ENCODE measurements at regions not wholly inside any gene's neighbourhood (a gene's known extent, or its start where the extent isn't known, plus 50 kb on each side); places are given as distances from the start of the nearest gene placed in this dataset.

DNA sequence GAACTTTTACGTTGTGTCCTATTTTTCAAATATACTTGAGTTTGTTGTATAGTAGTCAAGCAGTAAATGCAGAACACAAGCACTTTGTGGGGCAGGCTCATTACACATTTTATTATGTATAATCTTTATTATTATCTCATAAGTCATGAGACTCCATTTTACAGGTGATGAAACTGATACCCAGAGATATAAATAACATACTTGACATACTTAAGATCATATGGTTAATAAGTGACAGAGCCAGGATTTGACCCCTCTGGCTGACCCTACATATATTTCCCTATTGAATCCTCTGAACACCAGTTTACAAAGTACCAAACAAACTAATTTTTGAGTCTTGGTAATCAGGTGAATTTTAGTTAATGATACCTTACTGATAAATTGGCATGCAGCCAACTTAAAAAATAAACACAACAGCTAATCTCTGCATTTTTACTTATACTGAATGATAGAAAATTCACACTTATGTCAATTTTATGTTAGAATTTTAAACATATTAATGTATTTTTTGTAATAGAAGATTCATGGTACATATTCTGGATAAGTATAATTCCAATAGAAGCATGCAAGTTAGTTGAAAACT is 305.0 kb upstream of the MEF2C start:
- H2BK15ac ChIP-seq (ENCODE audit: low read length): no peak overlapping the region
- H3K79me1 ChIP-seq (ENCODE audit: low read depth, low read length): no peaks in the 10 kb centered on the region
- H3K27me3 ChIP-seq (ENCODE audit: control insufficient read depth in 3 of 3, insufficient read depth in 3 of 3, low read depth in 1 of 3, low read length in 3 of 3): no peaks in the 10 kb centered on the region
- no peak overlapping the region for H2AFZ ChIP-seq (ENCODE audit: low read length)
- no peak overlapping the region for H2AK5ac ChIP-seq (ENCODE audit: low read depth, low read length)
- no peak overlapping the region for H2BK12ac ChIP-seq (ENCODE audit: low read length)
- no peak overlapping the region for H2BK5ac ChIP-seq (ENCODE audit: low read length)
- no peak overlapping the region for H3K9ac ChIP-seq (ENCODE audit: low read depth, low read length, poor library complexity)
- no CpG with 5 or more reads among the region's 1 CpG for WGBS, 2 donors (ENCODE audit: extremely low coverage in 2 of 2, insufficient read length in 2 of 2, insufficient replicate concordance in 1 of 2)
- no peak overlapping the region for H3K4me2 ChIP-seq (ENCODE audit: insufficient read depth, low read length, poor library complexity, severe bottlenecking)
- no peak overlapping the region for H4K8ac ChIP-seq (ENCODE audit: low read depth, low read length)
- H3K14ac ChIP-seq (ENCODE audit: low read length): no peak overlapping the region
- H4K91ac ChIP-seq (ENCODE audit: low read depth, low read length, poor library complexity): no peak overlapping the region
- H3K18ac ChIP-seq (ENCODE audit: low read length): no peak overlapping the region
- no peak for DNase-seq (ENCODE audit: low spot score)
- no peak overlapping the region for H3K27ac ChIP-seq (replicated peaks; ENCODE audit: low read length)
- H2BK120ac ChIP-seq (ENCODE audit: low read depth, low read length): no peak overlapping the region
- H3K9me3 ChIP-seq (replicated peaks in 1 of 2; ENCODE audit: control insufficient read depth in 2 of 2, insufficient read depth in 1 of 2, low read depth in 1 of 2, low read length in 2 of 2): no peaks in the 10 kb centered on the region
- no peak overlapping the region for H3K23ac ChIP-seq (ENCODE audit: low read depth, low read length, poor library complexity)
- H3K4me1 ChIP-seq (ENCODE audit: control insufficient read depth in 2 of 2, insufficient read depth in 1 of 2, low read depth in 1 of 2, low read length in 2 of 2): peaks cover 0 to 4% of the 10 kb centered on the region in 2 donors
- H3K4ac ChIP-seq (ENCODE audit: low read length): no peak overlapping the region
- no peaks in the 10 kb centered on the region for H3K36me3 ChIP-seq (replicated peaks in 1 of 2; ENCODE audit: control insufficient read depth in 2 of 2, insufficient read depth in 2 of 2, low read length in 2 of 2)
- no peak overlapping the region for H3K4me3 ChIP-seq (ENCODE audit: low read length in 2 of 2)

DNA sequence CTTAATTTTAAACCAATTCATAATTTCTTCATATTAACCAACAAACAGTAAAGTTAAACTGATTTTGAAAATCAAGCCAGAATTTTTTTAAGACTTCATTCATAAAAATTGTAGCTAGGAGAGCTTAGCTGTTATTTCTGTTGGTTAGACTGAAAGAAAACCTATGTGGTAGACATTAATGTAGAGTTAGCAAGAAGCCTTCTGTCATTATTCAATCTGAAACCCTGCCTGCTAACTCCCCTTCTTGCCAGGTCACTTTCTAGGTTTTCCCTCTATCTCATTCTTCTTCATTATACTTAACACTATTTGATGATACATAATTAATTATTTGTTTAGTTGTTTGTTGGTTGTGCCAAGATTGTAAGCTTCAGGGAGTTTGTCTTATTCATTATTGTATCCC is 304.3 kb upstream of the MEF2C start:
- no peaks in the 10 kb centered on the region for H3K36me3 ChIP-seq (replicated peaks in 1 of 2; ENCODE audit: control insufficient read depth in 2 of 2, insufficient read depth in 2 of 2, low read length in 2 of 2)
- no peak overlapping the region for H4K8ac ChIP-seq (ENCODE audit: low read depth, low read length)
- no peak overlapping the region for H2BK12ac ChIP-seq (ENCODE audit: low read length)

DNA sequence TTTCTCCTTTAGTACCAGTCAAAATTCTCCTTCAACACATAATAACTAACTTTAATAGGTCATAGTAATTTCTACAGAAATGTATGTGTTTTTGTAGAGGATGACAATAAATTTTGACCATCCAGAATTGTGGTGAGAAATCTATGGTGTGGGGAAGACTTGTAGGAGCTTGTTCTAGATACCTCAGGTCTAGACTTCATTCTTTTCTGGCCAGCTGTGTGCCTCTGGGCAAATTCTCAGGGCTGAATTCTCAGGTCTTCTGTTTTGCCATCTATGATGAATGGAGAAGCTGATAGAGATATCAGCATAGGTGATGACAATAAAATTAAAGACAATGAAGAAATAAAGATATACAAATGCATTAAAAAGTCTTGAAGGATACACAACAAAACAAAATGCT is 298.6 kb upstream of the MEF2C start:
- Histone ChIP-seq H3K14ac (ENCODE audit: low read length) (no peak overlapping the region), H3K9ac (ENCODE audit: low read depth, low read length, poor library complexity) (no peak overlapping the region), H2AK5ac (ENCODE audit: low read depth, low read length) (no peak overlapping the region), H2BK120ac (ENCODE audit: low read depth, low read length) (no peak overlapping the region), H3K36me3 (replicated peaks in 1 of 2; ENCODE audit: control insufficient read depth in 2 of 2, insufficient read depth in 2 of 2, low read length in 2 of 2) (no peaks in the 10 kb centered on the region), H4K91ac (ENCODE audit: low read depth, low read length, poor library complexity) (no peak overlapping the region), H2BK5ac (ENCODE audit: low read length) (no peak overlapping the region), H3K23ac (ENCODE audit: low read depth, low read length, poor library complexity) (no peak overlapping the region), H2BK12ac (ENCODE audit: low read length) (no peak overlapping the region), H3K4ac (ENCODE audit: low read length) (no peak overlapping the region), H2BK15ac (ENCODE audit: low read length) (no peak overlapping the region), H3K79me1 (ENCODE audit: low read depth, low read length) (no peaks in the 10 kb centered on the region), H2AFZ (ENCODE audit: low read length) (no peak overlapping the region), H4K8ac (ENCODE audit: low read depth, low read length) (no peak overlapping the region), H3K27ac (replicated peaks; ENCODE audit: low read length) (no peak overlapping the region), H3K4me1 (ENCODE audit: control insufficient read depth in 2 of 2, insufficient read depth in 1 of 2, low read depth in 1 of 2, low read length in 2 of 2) (no peaks in the 10 kb centered on the region), H3K9me3 (replicated peaks in 1 of 2; ENCODE audit: control insufficient read depth in 2 of 2, insufficient read depth in 1 of 2, low read depth in 1 of 2, low read length in 2 of 2) (no peaks in the 10 kb centered on the region), H3K18ac (ENCODE audit: low read length) (no peak overlapping the region), H3K27me3 (ENCODE audit: control insufficient read depth in 3 of 3, insufficient read depth in 3 of 3, low read depth in 1 of 3, low read length in 3 of 3) (no peaks in the 10 kb centered on the region), H3K4me3 (ENCODE audit: low read length in 2 of 2) (no peak overlapping the region), H3K4me2 (ENCODE audit: insufficient read depth, low read length, poor library complexity, severe bottlenecking) (no peak overlapping the region)
- DNase-seq (ENCODE audit: low spot score): no peak

More for the DNA sequence above, 304.3 kb upstream of the MEF2C start:
- Histone ChIP-seq H3K4me1 (ENCODE audit: control insufficient read depth in 2 of 2, insufficient read depth in 1 of 2, low read depth in 1 of 2, low read length in 2 of 2) (peaks cover 0 to 4% of the 10 kb centered on the region in 2 donors), H3K9ac (ENCODE audit: low read depth, low read length, poor library complexity) (no peak overlapping the region), H3K14ac (ENCODE audit: low read length) (no peak overlapping the region), H2BK15ac (ENCODE audit: low read length) (no peak overlapping the region), H3K27ac (replicated peaks; ENCODE audit: low read length) (no peak overlapping the region), H3K79me1 (ENCODE audit: low read depth, low read length) (no peaks in the 10 kb centered on the region), H2AK5ac (ENCODE audit: low read depth, low read length) (no peak overlapping the region), H2BK5ac (ENCODE audit: low read length) (no peak overlapping the region), H3K4me3 (ENCODE audit: low read length in 2 of 2) (no peak overlapping the region), H3K4ac (ENCODE audit: low read length) (no peak overlapping the region), H2BK120ac (ENCODE audit: low read depth, low read length) (no peak overlapping the region), H3K27me3 (ENCODE audit: control insufficient read depth in 3 of 3, insufficient read depth in 3 of 3, low read depth in 1 of 3, low read length in 3 of 3) (no peaks in the 10 kb centered on the region), H4K91ac (ENCODE audit: low read depth, low read length, poor library complexity) (no peak overlapping the region), H3K9me3 (replicated peaks in 1 of 2; ENCODE audit: control insufficient read depth in 2 of 2, insufficient read depth in 1 of 2, low read depth in 1 of 2, low read length in 2 of 2) (no peaks in the 10 kb centered on the region), H3K4me2 (ENCODE audit: insufficient read depth, low read length, poor library complexity, severe bottlenecking) (no peak overlapping the region), H3K18ac (ENCODE audit: low read length) (no peak overlapping the region), H3K23ac (ENCODE audit: low read depth, low read length, poor library complexity) (no peak overlapping the region), H2AFZ (ENCODE audit: low read length) (no peak overlapping the region)
- no peak for DNase-seq (ENCODE audit: low spot score)

DNA sequence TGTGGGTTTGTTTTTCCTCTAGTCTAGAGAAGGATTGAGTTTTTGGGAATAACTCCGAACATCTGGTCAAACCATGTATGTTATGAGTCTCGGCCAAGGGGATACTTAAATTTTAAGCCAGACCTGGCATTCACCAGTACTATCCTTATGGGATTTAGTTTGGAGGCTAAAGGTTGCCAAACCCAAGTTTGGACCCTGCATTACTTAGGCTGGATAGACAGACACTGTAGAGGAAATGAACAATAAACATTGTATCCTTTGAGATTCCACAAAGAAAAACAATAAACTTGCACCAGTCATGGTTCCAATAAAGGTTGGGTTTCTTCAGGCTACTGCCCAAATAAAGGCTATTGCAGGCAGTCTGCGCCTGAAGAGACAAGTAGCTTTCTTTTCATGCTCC is 296.7 kb upstream of the MEF2C start:
- H3K4me1 ChIP-seq (ENCODE audit: control insufficient read depth in 2 of 2, insufficient read depth in 1 of 2, low read depth in 1 of 2, low read length in 2 of 2): no peaks in the 10 kb centered on the region
- H2AK5ac ChIP-seq (ENCODE audit: low read depth, low read length): no peak overlapping the region
- H3K9me3 ChIP-seq (replicated peaks in 1 of 2; ENCODE audit: control insufficient read depth in 2 of 2, insufficient read depth in 1 of 2, low read depth in 1 of 2, low read length in 2 of 2): no peaks in the 10 kb centered on the region
- no peak overlapping the region for H2BK15ac ChIP-seq (ENCODE audit: low read length)
- H3K79me1 ChIP-seq (ENCODE audit: low read depth, low read length): no peaks in the 10 kb centered on the region
- no peak overlapping the region for H2AFZ ChIP-seq (ENCODE audit: low read length)
- H3K4me3 ChIP-seq (ENCODE audit: low read length in 2 of 2): no peak overlapping the region
- no peak overlapping the region for H3K4ac ChIP-seq (ENCODE audit: low read length)
- no peak overlapping the region for H3K18ac ChIP-seq (ENCODE audit: low read length)
- no peak overlapping the region for H4K8ac ChIP-seq (ENCODE audit: low read depth, low read length)
- no peak overlapping the region for H2BK5ac ChIP-seq (ENCODE audit: low read length)
- H3K4me2 ChIP-seq (ENCODE audit: insufficient read depth, low read length, poor library complexity, severe bottlenecking): no peak overlapping the region
- no peak overlapping the region for H3K27ac ChIP-seq (replicated peaks; ENCODE audit: low read length)
- DNase-seq (ENCODE audit: low spot score): no peak
- no peak overlapping the region for H4K91ac ChIP-seq (ENCODE audit: low read depth, low read length, poor library complexity)
- no peak overlapping the region for H3K9ac ChIP-seq (ENCODE audit: low read depth, low read length, poor library complexity)
- H2BK120ac ChIP-seq (ENCODE audit: low read depth, low read length): no peak overlapping the region
- H2BK12ac ChIP-seq (ENCODE audit: low read length): no peak overlapping the region
- no peak overlapping the region for H3K14ac ChIP-seq (ENCODE audit: low read length)
- no peak overlapping the region for H3K23ac ChIP-seq (ENCODE audit: low read depth, low read length, poor library complexity)
- no peaks in the 10 kb centered on the region for H3K36me3 ChIP-seq (replicated peaks in 1 of 2; ENCODE audit: control insufficient read depth in 2 of 2, insufficient read depth in 2 of 2, low read length in 2 of 2)
- WGBS, 2 donors (ENCODE audit: extremely low coverage in 2 of 2, insufficient read length in 2 of 2, insufficient replicate concordance in 1 of 2): no CpG with 5 or more reads among the region's 3 CpGs
- no peaks in the 10 kb centered on the region for H3K27me3 ChIP-seq (ENCODE audit: control insufficient read depth in 3 of 3, insufficient read depth in 3 of 3, low read depth in 1 of 3, low read length in 3 of 3)

Measured in neuronal stem cell (in vitro differentiated cells).